Caco-2 (cell line): ENCODE measurements at regions not wholly inside any gene's neighbourhood (a gene's known extent, or its start where the extent isn't known, plus 50 kb on each side); places are given as distances from the start of the nearest gene placed in this dataset.
A peak's percentile ranks its signal among the peaks of the same experiment; 100 is the strongest.

Experiments
- BruUV-seq: library from RNA; stranded (reverse); fragments of 400-500 nt; replicated peaks from 2 replicates; lab custom pipeline; 2021; lab: Mats Ljungman, UMichigan
- CTCF ChIA-PET: fragments of 300-600 bp; sonication (Branson Sonifier 250); formaldehyde crosslinking; loops from one replicate; lab custom pipeline; 2022; ENCODE audit warnings: antibody characterized with exemption; lab: Charles Lee
- POLR2A ChIA-PET: fragments of 300-600 bp; sonication (Branson Sonifier 250); formaldehyde crosslinking; loops from one replicate; lab custom pipeline; 2022; ENCODE audit warnings: antibody characterized with exemption; lab: Charles Lee
- DNase-seq, 2 experiments: peaks; one replicate each; pipeline versions ENCODE4 v3.0.0 to v3.0.0-alpha.2; 2020 to 2022
- H3K27me3 ChIP-seq: replicated peaks from 2 replicates; pipeline ENCODE4 v1.6.0; 2011; ENCODE audit warnings: low read length; ENCODE audit not compliant: control insufficient read depth, insufficient read depth
- H3K36me3 ChIP-seq: 2 replicates; pipeline ENCODE4 v1.5.1; 2011; ENCODE audit warnings: low read length; ENCODE audit not compliant: control insufficient read depth, insufficient read depth
- H3K4me1 ChIP-seq: fragments of 250-450 bp; sonication (Bioruptor Pico); 2 replicates; pipeline ENCODE4 v1.5.1; 2020; ENCODE audit warnings: mild to moderate bottlenecking
- H3K4me3 ChIP-seq: 2 replicates; pipeline ENCODE4 v1.5.1; 2011; ENCODE audit warnings: low read depth, mild to moderate bottlenecking, control low read depth, low read length
- H3K9me3 ChIP-seq: fragments of 250-450 bp; sonication (Bioruptor Pico); 2 replicates; pipeline ENCODE4 v1.5.1; 2020; ENCODE audit warnings: mild to moderate bottlenecking, moderate library complexity
- H3K27ac Mint-ChIP-seq: one replicate; pipeline ENCODE4 v1.8.0; 2022; ENCODE audit warnings: mixed read lengths; ENCODE audit not compliant: unreplicated experiment
- H3K27me3 Mint-ChIP-seq: one replicate; pipeline ENCODE4 v1.8.0; 2022; ENCODE audit warnings: mixed read lengths; ENCODE audit not compliant: insufficient read depth, unreplicated experiment
- H3K36me3 Mint-ChIP-seq: one replicate; pipeline ENCODE4 v1.8.0; 2022; ENCODE audit warnings: mild to moderate bottlenecking, mixed read lengths; ENCODE audit not compliant: insufficient read depth, unreplicated experiment
- H3K4me1 Mint-ChIP-seq: one replicate; pipeline ENCODE4 v1.8.0; 2022; ENCODE audit warnings: low read depth, mixed read lengths; ENCODE audit not compliant: unreplicated experiment
- H3K4me3 Mint-ChIP-seq: one replicate; pipeline ENCODE4 v1.8.0; 2022; ENCODE audit warnings: mild to moderate bottlenecking, moderate library complexity, mixed read lengths; ENCODE audit not compliant: unreplicated experiment
- H3K9me3 Mint-ChIP-seq: one replicate; pipeline ENCODE4 v1.8.0; 2022; ENCODE audit warnings: mixed read lengths; ENCODE audit not compliant: unreplicated experiment
- CTCF ChIP-seq, 2 experiments: fragments of 200-600 bp in 1 of 2; IDR thresholded peaks; 1 replicate in 1 of 2; 2 replicates in 1 of 2; pipeline versions ENCODE4 v1.5.1 to v1.8.0; 2011 to 2022; ENCODE audit warnings: antibody characterized with exemption in 1 of 2, control low read depth in 1 of 2, inconsistent platforms in 1 of 2, low read depth in 1 of 2, low read length in 1 of 2, mild to moderate bottlenecking in 1 of 2, moderate library complexity in 1 of 2; ENCODE audit not compliant: insufficient read depth in 1 of 2, severe bottlenecking in 1 of 2, unreplicated experiment in 1 of 2
- intact Hi-C: fragments of 100-400 bp; cut with micrococcal nuclease; formaldehyde crosslinking; loops from one replicate; pipeline ENCODE4 v1.10.0; 2022; ENCODE audit not compliant: unreplicated experiment

GRCh38 chr5:156155598-156155997, 171.4 kb upstream of the SGCD start:
- no TSS peak for BruUV-seq
- H3K36me3 ChIP-seq, result no peaks in the 10 kb centered on the region
- CTCF ChIA-PET, result no interaction called here
- H3K9me3 ChIP-seq, result no peaks in the 10 kb centered on the region
- DNase-seq, result peak in 1 of 2 experiments; percentile 3
- H3K4me3 ChIP-seq, result no peak overlapping the region
- H3K9me3 Mint-ChIP-seq, result no peaks in the 10 kb centered on the region
- H3K36me3 Mint-ChIP-seq, result no peaks in the 10 kb centered on the region
- H3K27me3 ChIP-seq, result no peaks in the 10 kb centered on the region
- H3K27ac Mint-ChIP-seq, result no peak overlapping the region
- H3K4me1 Mint-ChIP-seq, result no peaks in the 10 kb centered on the region
- H3K27me3 Mint-ChIP-seq, result no peaks in the 10 kb centered on the region
- no peak overlapping the region for H3K4me3 Mint-ChIP-seq
- H3K4me1 ChIP-seq, result no peaks in the 10 kb centered on the region
- POLR2A ChIA-PET, result interaction anchor here (0.5 kb wide), 1 partner anchor 17 kb away, joined by 3 read pairs; no protein-coding TSS in a partner anchor
- TF ChIP-seq CTCF (IDR thresholded peaks at IDR 0.05; ENCODE audit: insufficient read depth in 1 of 2, low read depth in 1 of 2, low read length in 1 of 2, severe bottlenecking in 1 of 2, unreplicated experiment in 1 of 2), result no peak
- intact Hi-C loops, result no loop called here

GRCh38 chr5:156164306-156164705, 162.7 kb upstream of the SGCD start:
- intact Hi-C loops, result no loop called here
- Mint-ChIP-seq H3K36me3 (no peaks in the 10 kb centered on the region), H3K4me3 (no peak overlapping the region), H3K9me3 (no peaks in the 10 kb centered on the region), H3K27ac (no peak overlapping the region), H3K27me3 (no peaks in the 10 kb centered on the region), H3K4me1 (no peaks in the 10 kb centered on the region)
- no peaks in the 10 kb centered on the region for H3K4me1 ChIP-seq
- H3K4me3 ChIP-seq, result no peak overlapping the region
- no TSS peak for BruUV-seq
- ChIA-PET POLR2A (no interaction called here), CTCF (no interaction called here)
- no peaks in the 10 kb centered on the region; the same call in 1 of the 2 replicates for H3K27me3 ChIP-seq
- no peaks in the 10 kb centered on the region for H3K36me3 ChIP-seq
- no peaks in the 10 kb centered on the region for H3K9me3 ChIP-seq
- TF ChIP-seq CTCF (IDR thresholded peaks at IDR 0.05; ENCODE audit: insufficient read depth in 1 of 2, low read depth in 1 of 2, low read length in 1 of 2, severe bottlenecking in 1 of 2, unreplicated experiment in 1 of 2), result no peak
- no peak for DNase-seq

GRCh38 chr5:156169495-156169894, 157.5 kb upstream of the SGCD start:
- Histone ChIP-seq H3K36me3 (no peaks in the 10 kb centered on the region), H3K9me3 (no peaks in the 10 kb centered on the region), H3K4me1 (no peaks in the 10 kb centered on the region), H3K4me3 (no peak overlapping the region), H3K27me3 (no peaks in the 10 kb centered on the region; the same call in 1 of the 2 replicates)
- Mint-ChIP-seq H3K9me3 (no peaks in the 10 kb centered on the region), H3K4me3 (no peak overlapping the region), H3K27me3 (no peaks in the 10 kb centered on the region), H3K4me1 (peaks cover 6% of the 10 kb centered on the region), H3K27ac (no peak overlapping the region), H3K36me3 (no peaks in the 10 kb centered on the region)
- DNase-seq, result no peak
- POLR2A ChIA-PET, result no interaction called here
- BruUV-seq, result no TSS peak
- no peak for TF ChIP-seq CTCF (IDR thresholded peaks at IDR 0.05; ENCODE audit: insufficient read depth in 1 of 2, low read depth in 1 of 2, low read length in 1 of 2, severe bottlenecking in 1 of 2, unreplicated experiment in 1 of 2)
- CTCF ChIA-PET, result no interaction called here
- intact Hi-C loops, result no loop called here
